CD4-positive, alpha-beta T cell (primary cell): ENCODE measurements at regions not wholly inside any gene's neighbourhood (a gene's known extent, or its start where the extent isn't known, plus 50 kb on each side); places are given as distances from the start of the nearest gene placed in this dataset.

Source experiments
- ATAC-seq: fragments of 200-7000 bp; cut with Tn5 transposase; one replicate; pipeline ENCODE4 v1.10.0; 2022; ENCODE audit warnings: mild to moderate bottlenecking; ENCODE audit not compliant: poor library complexity
- CTCF ChIA-PET: fragments of 350-600 bp; sonication (Branson Sonifier 250); formaldehyde crosslinking; loops from one replicate; lab custom pipeline; 2021; ENCODE audit warnings: antibody characterized with exemption, inconsistent platforms; lab: Charles Lee
- POLR2A ChIA-PET: fragments of 350-600 bp; sonication (Branson Sonifier 250); formaldehyde crosslinking; loops from one replicate; lab custom pipeline; 2021; ENCODE audit warnings: antibody characterized with exemption, inconsistent platforms; lab: Charles Lee
- DNase-seq, 14 experiments: peaks; one replicate each; pipeline ENCODE4 v3.0.0-alpha.2; 2013 to 2020; ENCODE audit warnings: mixed read lengths in 2 of 14
- H3K27ac ChIP-seq, 2 donors: one replicate each; pipeline versions ENCODE4 v1.5.1 to v1.7.0; 2013; ENCODE audit warnings: low read length in 2 of 2, low read depth in 1 of 2, mild to moderate bottlenecking in 1 of 2
- H3K27me3 ChIP-seq, 2 experiments: 1 replicate in 1 of 2; 2 replicates in 1 of 2; pipeline versions ENCODE4 v1.6.1 to v1.7.0; 2013; ENCODE audit warnings: low read length in 2 of 2, control low read depth in 1 of 2, mild to moderate bottlenecking in 1 of 2, moderate library complexity in 1 of 2; ENCODE audit not compliant: insufficient read depth in 2 of 2, control insufficient read depth in 1 of 2
- H3K36me3 ChIP-seq: one replicate; pipeline ENCODE4 v1.6.1; 2013; ENCODE audit warnings: low read length, control low read depth; ENCODE audit not compliant: insufficient read depth
- H3K4me1 ChIP-seq: one replicate; pipeline ENCODE4 v1.6.1; 2013; ENCODE audit warnings: low read length, control low read depth; ENCODE audit not compliant: insufficient read depth
- H3K4me3 ChIP-seq: one replicate; pipeline ENCODE4 v1.5.1; 2013; ENCODE audit warnings: mild to moderate bottlenecking, low read length, moderate library complexity
- H3K9me3 ChIP-seq, 2 experiments: 1 replicate in 1 of 2; 2 replicates in 1 of 2; pipeline versions ENCODE4 v1.6.1 to v1.7.0; 2013; ENCODE audit warnings: low read length in 2 of 2, mild to moderate bottlenecking in 2 of 2, control low read depth in 1 of 2, moderate library complexity in 1 of 2; ENCODE audit not compliant: control insufficient read depth in 1 of 2, insufficient read depth in 1 of 2
- H3K27ac Mint-ChIP-seq: one replicate; pipeline ENCODE4 v1.8.0; 2020; ENCODE audit warnings: mixed read lengths
- H3K27me3 Mint-ChIP-seq: one replicate; pipeline ENCODE4 v1.8.0; 2021; ENCODE audit warnings: mixed read lengths
- H3K36me3 Mint-ChIP-seq: one replicate; pipeline ENCODE4 v1.8.0; 2021; ENCODE audit warnings: low read depth, mixed read lengths
- H3K4me1 Mint-ChIP-seq: one replicate; pipeline ENCODE4 v1.8.0; 2021; ENCODE audit warnings: low read depth, mixed read lengths
- H3K4me3 Mint-ChIP-seq: one replicate; pipeline ENCODE4 v1.8.0; 2020; ENCODE audit warnings: mild to moderate bottlenecking, mixed read lengths
- H3K9me3 Mint-ChIP-seq: one replicate; pipeline ENCODE4 v1.8.0; 2020; ENCODE audit warnings: mixed read lengths
- intact Hi-C, 2 experiments: fragments of 100-400 bp; cut with DNase I in 1 of 2; cut with micrococcal nuclease in 1 of 2; formaldehyde crosslinking; loops; one replicate each; pipeline versions ENCODE4 v1.15.1 to v1.9.0; 2023 to 2025; cut with DNase I, micrococcal nuclease
- TF ChIP-seq, protein P1 (sequence below): fragments of 200-600 bp; IDR thresholded peaks from one replicate; pipeline ENCODE4 v1.8.0; 2022; ENCODE audit warnings: antibody characterized with exemption, mild to moderate bottlenecking

DNA sequence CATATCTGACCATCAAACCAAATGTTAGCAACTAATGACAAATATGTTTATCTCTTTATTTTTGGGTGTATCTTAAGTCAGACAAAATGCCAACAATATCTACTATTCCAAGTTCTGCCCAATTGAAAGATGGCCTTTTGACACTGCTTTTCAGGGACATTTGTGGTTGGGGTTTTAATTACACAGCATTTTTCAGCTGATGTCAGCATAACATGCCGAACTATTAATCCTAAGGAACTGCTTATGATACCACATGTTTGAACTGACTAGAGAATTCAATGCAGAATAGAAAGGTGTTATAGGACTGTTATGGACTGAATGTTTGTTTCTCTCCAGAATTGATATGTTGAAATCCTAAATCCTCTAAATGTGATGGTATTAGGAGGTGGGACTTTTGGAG, 445.1 kb downstream of the TMA16 start:
- H3K27ac Mint-ChIP-seq: no peak overlapping the region
- no peaks in the 10 kb centered on the region for H3K9me3 Mint-ChIP-seq
- POLR2A ChIA-PET: no interaction called here
- intact Hi-C loops: no loop called here
- DNase-seq: no peak
- no peaks in the 10 kb centered on the region for H3K9me3 ChIP-seq
- H3K36me3 ChIP-seq: no peaks in the 10 kb centered on the region
- CTCF ChIA-PET: no interaction called here
- no peak for ATAC-seq
- no peaks in the 10 kb centered on the region for H3K27me3 ChIP-seq
- H3K4me1 Mint-ChIP-seq: no peaks in the 10 kb centered on the region
- H3K4me3 ChIP-seq: no peak overlapping the region
- H3K27ac ChIP-seq: no peak overlapping the region
- TF ChIP-seq, protein P1, sequence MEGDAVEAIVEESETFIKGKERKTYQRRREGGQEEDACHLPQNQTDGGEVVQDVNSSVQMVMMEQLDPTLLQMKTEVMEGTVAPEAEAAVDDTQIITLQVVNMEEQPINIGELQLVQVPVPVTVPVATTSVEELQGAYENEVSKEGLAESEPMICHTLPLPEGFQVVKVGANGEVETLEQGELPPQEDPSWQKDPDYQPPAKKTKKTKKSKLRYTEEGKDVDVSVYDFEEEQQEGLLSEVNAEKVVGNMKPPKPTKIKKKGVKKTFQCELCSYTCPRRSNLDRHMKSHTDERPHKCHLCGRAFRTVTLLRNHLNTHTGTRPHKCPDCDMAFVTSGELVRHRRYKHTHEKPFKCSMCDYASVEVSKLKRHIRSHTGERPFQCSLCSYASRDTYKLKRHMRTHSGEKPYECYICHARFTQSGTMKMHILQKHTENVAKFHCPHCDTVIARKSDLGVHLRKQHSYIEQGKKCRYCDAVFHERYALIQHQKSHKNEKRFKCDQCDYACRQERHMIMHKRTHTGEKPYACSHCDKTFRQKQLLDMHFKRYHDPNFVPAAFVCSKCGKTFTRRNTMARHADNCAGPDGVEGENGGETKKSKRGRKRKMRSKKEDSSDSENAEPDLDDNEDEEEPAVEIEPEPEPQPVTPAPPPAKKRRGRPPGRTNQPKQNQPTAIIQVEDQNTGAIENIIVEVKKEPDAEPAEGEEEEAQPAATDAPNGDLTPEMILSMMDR: no peak
- H3K4me3 Mint-ChIP-seq: no peak overlapping the region
- no peaks in the 10 kb centered on the region for H3K4me1 ChIP-seq
- no peaks in the 10 kb centered on the region for H3K36me3 Mint-ChIP-seq
- H3K27me3 Mint-ChIP-seq: no peaks in the 10 kb centered on the region

DNA sequence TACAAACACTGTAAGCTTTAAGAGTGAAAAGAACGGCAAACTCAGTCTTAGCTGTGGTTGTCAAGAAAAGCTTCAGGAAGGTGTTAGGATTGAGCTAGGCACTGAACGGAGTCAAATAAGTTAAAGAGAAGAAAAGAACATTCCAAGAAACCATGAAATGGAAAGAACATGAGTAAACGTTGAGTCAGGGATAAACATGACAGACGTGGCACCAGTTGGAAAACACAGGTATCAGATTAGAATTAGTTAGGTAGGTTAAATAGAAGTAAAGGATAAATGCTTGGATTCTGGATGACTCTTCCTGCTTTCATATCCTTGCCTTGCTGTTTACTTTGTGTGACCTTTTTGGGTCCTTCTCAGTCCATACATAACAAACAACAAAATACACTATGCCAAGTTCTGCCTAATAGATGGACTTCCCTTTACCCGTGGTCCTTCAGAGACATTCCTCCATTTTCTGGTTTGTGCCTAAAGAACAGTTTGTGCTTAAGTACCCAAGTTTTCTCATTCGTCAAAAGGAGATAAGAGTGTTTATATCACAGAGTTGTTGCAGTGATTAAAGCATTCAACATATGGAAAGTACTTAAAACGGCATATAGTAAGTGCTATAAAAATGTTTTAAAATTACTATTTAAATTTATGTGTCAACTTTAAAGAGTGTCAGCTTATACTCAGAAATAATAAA, 446.9 kb downstream of the TMA16 start:
- Mint-ChIP-seq H3K36me3 (no peaks in the 10 kb centered on the region), H3K4me3 (no peak overlapping the region), H3K27me3 (no peaks in the 10 kb centered on the region), H3K4me1 (no peaks in the 10 kb centered on the region), H3K9me3 (no peaks in the 10 kb centered on the region), H3K27ac (no peak overlapping the region)
- no peak for DNase-seq
- Histone ChIP-seq H3K27me3 (no peaks in the 10 kb centered on the region), H3K4me1 (no peaks in the 10 kb centered on the region), H3K36me3 (no peaks in the 10 kb centered on the region), H3K9me3 (no peaks in the 10 kb centered on the region), H3K27ac (no peak overlapping the region), H3K4me3 (no peak overlapping the region)
- ChIA-PET CTCF (no interaction called here), POLR2A (no interaction called here)
- intact Hi-C loops: no loop called here
- no peak for ATAC-seq
- TF ChIP-seq, protein P1: no peak

DNA sequence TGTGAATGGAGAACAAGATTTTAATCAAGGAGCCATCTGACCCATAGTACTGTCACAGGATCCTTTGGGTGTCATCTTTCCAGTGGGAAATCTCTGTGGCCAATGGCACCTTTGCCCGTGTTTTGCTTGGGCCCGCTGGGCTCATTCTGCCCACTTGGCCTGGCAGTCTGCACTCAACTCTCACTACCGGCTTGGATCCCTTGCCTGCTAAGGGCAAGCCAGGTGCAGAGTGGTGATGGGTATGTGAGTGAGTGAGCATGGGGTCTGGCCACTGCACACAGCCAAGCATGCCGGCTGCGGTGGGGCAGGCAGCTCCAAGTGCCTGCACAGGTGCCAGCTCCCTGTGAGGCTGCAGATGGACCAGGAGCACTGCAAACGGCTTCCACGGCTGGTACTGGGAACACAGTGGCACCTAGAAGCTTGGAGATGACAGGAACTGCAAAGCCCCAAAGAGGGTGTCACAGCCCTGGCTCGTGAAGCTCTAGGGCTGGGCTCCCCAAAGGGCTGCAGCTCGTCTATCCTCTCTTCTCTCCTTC, 454.5 kb downstream of the TMA16 start:
- no peaks in the 10 kb centered on the region for H3K4me1 ChIP-seq
- H3K27ac ChIP-seq: no peak overlapping the region
- H3K27me3 ChIP-seq: no peaks in the 10 kb centered on the region
- H3K36me3 ChIP-seq: no peaks in the 10 kb centered on the region
- Mint-ChIP-seq H3K4me1 (no peaks in the 10 kb centered on the region), H3K36me3 (no peaks in the 10 kb centered on the region), H3K9me3 (no peaks in the 10 kb centered on the region), H3K27me3 (no peaks in the 10 kb centered on the region), H3K4me3 (no peak overlapping the region), H3K27ac (no peak overlapping the region)
- H3K4me3 ChIP-seq: no peak overlapping the region
- peaks cover 0 to 18% of the 10 kb centered on the region in 2 experiments for H3K9me3 ChIP-seq
- TF ChIP-seq, protein P1: no peak
- POLR2A ChIA-PET: no interaction called here
- DNase-seq: peak in 2 of 14 experiments; percentile 4 to 28
- CTCF ChIA-PET: no interaction called here
- no peak for ATAC-seq
- intact Hi-C loops: no loop called here
